Right lobe of liver (tissue), 4 donors: ENCODE measurements at regions not wholly inside any gene's neighbourhood (a gene's known extent, or its start where the extent isn't known, plus 50 kb on each side); places are given as distances from the start of the nearest gene placed in this dataset.

Source experiments
- CTCF ChIP-seq, 4 donors: fragments of 200-600 bp in 3 of 4; fragments of 450-650 bp in 1 of 4; IDR thresholded peaks; one replicate each; pipeline versions ENCODE4 v1.5.1 to v1.8.0; 2016 to 2022; ENCODE audit warnings: antibody characterized with exemption in 4 of 4, mild to moderate bottlenecking in 2 of 4
- POLR2A ChIP-seq: fragments of 450-650 bp; IDR thresholded peaks from one replicate; pipeline ENCODE4 v1.6.1; 2017; ENCODE audit warnings: antibody characterized with exemption, mild to moderate bottlenecking
- donor health status: DM: no; HTN: no; CAD: no.
- donor health status: DM: no; HTN: no; CAD: no.
- donor health status: DM: no; HTN: yes; CAD: no.

DNA sequence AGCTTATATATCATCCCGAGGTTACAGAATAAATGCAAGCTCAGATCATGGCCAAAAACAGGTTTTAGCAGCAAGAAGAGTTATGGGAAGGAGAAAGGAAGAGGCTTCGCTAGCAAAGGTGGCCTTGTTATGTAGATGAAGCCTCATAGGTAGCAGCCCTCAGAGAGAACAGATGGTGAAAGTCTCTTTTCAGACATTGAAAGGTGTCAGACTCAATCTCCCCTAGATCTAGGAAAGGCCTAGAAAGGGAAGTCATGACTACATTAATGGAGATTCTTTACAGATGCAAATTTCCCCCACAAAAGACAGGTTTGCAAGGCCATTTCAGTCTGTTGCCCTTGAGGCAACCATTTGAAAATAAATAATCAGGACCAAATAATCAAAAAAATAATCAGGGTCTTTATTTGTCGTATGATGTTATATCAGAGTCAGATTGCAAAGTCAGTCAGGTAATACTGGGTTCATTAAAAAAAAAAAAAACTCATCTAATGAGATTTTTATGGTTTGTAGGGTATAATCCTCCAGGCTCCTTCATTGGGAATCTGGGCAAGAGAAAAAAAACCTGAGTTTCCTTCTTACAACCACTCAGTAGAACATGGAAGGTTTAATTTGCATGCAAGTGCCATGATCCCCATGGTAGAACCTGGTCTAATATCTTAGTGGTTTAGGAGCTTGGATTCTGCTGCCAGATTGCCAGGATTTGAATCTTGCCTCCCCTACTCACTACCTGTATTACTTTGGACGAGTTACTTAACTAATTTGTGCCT is 50.8 kb upstream of the HTR2A start:
- TF ChIP-seq CTCF (IDR thresholded peaks at IDR 0.05) (no peak), POLR2A (no peak)
